Neuronal stem cell (in vitro differentiated cells): ENCODE measurements at regions not wholly inside any gene's neighbourhood (a gene's known extent, or its start where the extent isn't known, plus 50 kb on each side); places are given as distances from the start of the nearest gene placed in this dataset.
"Not testable (repeated sequence)": the region's sequence is repeated elsewhere in the genome, so short reads cannot be mapped to it uniquely, and the experiment has no call there.

Source experiments
- DNase-seq: peaks from one replicate; pipeline ENCODE4 v3.0.0-alpha.2; 2013; ENCODE audit warnings: low spot score
- H2AFZ ChIP-seq: one replicate; pipeline ENCODE4 v1.6.1; 2013; ENCODE audit warnings: mild to moderate bottlenecking, low read length, inconsistent platforms
- H2AK5ac ChIP-seq: 2 replicates; pipeline ENCODE4 v1.6.1; 2013; ENCODE audit warnings: low read depth, mild to moderate bottlenecking, inconsistent platforms, low read length, moderate library complexity, mixed read lengths
- H2BK120ac ChIP-seq: 2 replicates; pipeline ENCODE4 v1.6.1; 2013; ENCODE audit warnings: low read depth, mild to moderate bottlenecking, inconsistent platforms, low read length, moderate library complexity, mixed read lengths
- H2BK12ac ChIP-seq: one replicate; pipeline ENCODE4 v1.6.1; 2013; ENCODE audit warnings: low read length, inconsistent platforms
- H2BK15ac ChIP-seq: 2 replicates; pipeline ENCODE4 v1.6.1; 2013; ENCODE audit warnings: mild to moderate bottlenecking, low read length, inconsistent platforms, mixed read lengths
- H2BK5ac ChIP-seq: one replicate; pipeline ENCODE4 v1.6.1; 2013; ENCODE audit warnings: inconsistent platforms, mild to moderate bottlenecking, low read length, moderate library complexity
- H3K14ac ChIP-seq: one replicate; pipeline ENCODE4 v1.6.1; 2013; ENCODE audit warnings: low read length, inconsistent platforms
- H3K18ac ChIP-seq: 2 replicates; pipeline ENCODE4 v1.6.1; 2013; ENCODE audit warnings: low read length, inconsistent platforms
- H3K23ac ChIP-seq: 2 replicates; pipeline ENCODE4 v1.6.1; 2013; ENCODE audit warnings: low read depth, mild to moderate bottlenecking, mixed read lengths, low read length, inconsistent platforms; ENCODE audit not compliant: poor library complexity
- H3K27ac ChIP-seq: replicated peaks from 3 replicates; pipeline ENCODE4 v1.5.1; 2013; ENCODE audit warnings: low read length, inconsistent platforms
- H3K27me3 ChIP-seq, 3 experiments: 2 replicates each; pipeline ENCODE4 v1.6.1; 2013; ENCODE audit warnings: low read length in 3 of 3, mild to moderate bottlenecking in 2 of 3, inconsistent platforms in 1 of 3, low read depth in 1 of 3, mixed read lengths in 1 of 3, moderate library complexity in 1 of 3; ENCODE audit not compliant: control insufficient read depth in 3 of 3, insufficient read depth in 3 of 3
- H3K36me3 ChIP-seq, 2 donors: replicated peaks in 1 of 2; 2 replicates each; pipeline ENCODE4 v1.6.1; 2013; ENCODE audit warnings: low read length in 2 of 2; ENCODE audit not compliant: control insufficient read depth in 2 of 2, insufficient read depth in 2 of 2
- H3K4ac ChIP-seq: 2 replicates; pipeline ENCODE4 v1.6.1; 2013; ENCODE audit warnings: inconsistent platforms, mild to moderate bottlenecking, low read length, moderate library complexity
- H3K4me1 ChIP-seq, 2 donors: 1 replicate in 1 of 2; 2 replicates in 1 of 2; pipeline ENCODE4 v1.6.1; 2013; ENCODE audit warnings: low read length in 2 of 2, low read depth in 1 of 2; ENCODE audit not compliant: control insufficient read depth in 2 of 2, insufficient read depth in 1 of 2
- H3K4me2 ChIP-seq: one replicate; pipeline ENCODE4 v1.6.1; 2013; ENCODE audit warnings: mild to moderate bottlenecking, low read length, inconsistent platforms; ENCODE audit not compliant: insufficient read depth, poor library complexity, severe bottlenecking
- H3K4me3 ChIP-seq, 2 donors: 2 replicates each; pipeline ENCODE4 v1.5.1; 2013; ENCODE audit warnings: low read length in 2 of 2, mild to moderate bottlenecking in 2 of 2, inconsistent platforms in 1 of 2, moderate library complexity in 1 of 2
- H3K79me1 ChIP-seq: one replicate; pipeline ENCODE4 v1.6.1; 2013; ENCODE audit warnings: low read depth, mild to moderate bottlenecking, inconsistent platforms, low read length, moderate library complexity
- H3K9ac ChIP-seq: one replicate; pipeline ENCODE4 v1.6.1; 2013; ENCODE audit warnings: mild to moderate bottlenecking, low read depth, low read length, inconsistent platforms; ENCODE audit not compliant: poor library complexity
- H3K9me3 ChIP-seq, 2 donors: replicated peaks in 1 of 2; 2 replicates each; pipeline versions ENCODE3 to v1.6.1; 2013; ENCODE audit warnings: low read length in 2 of 2, mild to moderate bottlenecking in 2 of 2, inconsistent platforms in 1 of 2, low read depth in 1 of 2, mixed read lengths in 1 of 2, moderate library complexity in 1 of 2; ENCODE audit not compliant: control insufficient read depth in 2 of 2, insufficient read depth in 1 of 2
- H4K8ac ChIP-seq: one replicate; pipeline ENCODE4 v1.6.1; 2013; ENCODE audit warnings: low read depth, mild to moderate bottlenecking, inconsistent platforms, low read length, moderate library complexity
- H4K91ac ChIP-seq: one replicate; pipeline ENCODE4 v1.6.1; 2013; ENCODE audit warnings: low read length, low read depth, mild to moderate bottlenecking, inconsistent platforms; ENCODE audit not compliant: poor library complexity
- WGBS, 2 donors: extraction: QIAGEN DNeasy Blood & Tissue Kit; methylation state at CpG; one replicate each; pipeline ENCODE4 v1.1.7; 2013; ENCODE audit warnings: missing lambda C conversion rate in 2 of 2, mixed read lengths in 1 of 2; ENCODE audit not compliant: insufficient read length in 2 of 2, insufficient replicate concordance in 1 of 2; ENCODE audit errors: extremely low coverage in 2 of 2; 5-methylcytosine and 5-hydroxymethylcytosine counted together

DNA sequence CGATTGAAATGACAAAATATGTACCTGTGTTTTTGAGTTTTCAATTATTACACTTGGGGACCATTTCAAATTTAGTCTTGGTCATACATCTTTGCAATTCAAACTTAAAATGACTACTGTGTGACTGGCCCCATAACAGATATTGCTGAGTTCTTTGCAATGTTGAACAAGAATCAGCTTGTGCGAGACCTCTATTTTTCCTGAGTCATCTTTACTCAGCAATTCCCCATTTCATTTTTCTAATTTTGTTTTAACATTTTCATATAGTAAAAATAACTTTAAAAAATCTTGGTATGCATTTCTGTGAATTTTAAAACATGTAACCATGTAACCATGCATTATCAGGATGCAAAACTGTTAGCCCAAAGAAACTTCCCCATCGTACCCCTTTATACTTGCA is 678.1 kb downstream of the ANKRD7 start:
- Histone ChIP-seq H3K18ac (no peak overlapping the region), H3K9ac (no peak overlapping the region), H3K27me3 (no peaks in the 10 kb centered on the region), H3K4ac (no peak overlapping the region), H4K91ac (no peak overlapping the region), H4K8ac (no peak overlapping the region), H3K14ac (no peak overlapping the region), H3K79me1 (no peaks in the 10 kb centered on the region), H2BK15ac (no peak overlapping the region), H3K27ac (no peak overlapping the region), H3K4me3 (no peak overlapping the region), H3K4me2 (no peak overlapping the region), H2AK5ac (no peak overlapping the region), H3K4me1 (no peaks in the 10 kb centered on the region), H2BK12ac (no peak overlapping the region), H2AFZ (no peak overlapping the region), H2BK120ac (no peak overlapping the region), H3K36me3 (no peaks in the 10 kb centered on the region), H3K23ac (no peak overlapping the region), H2BK5ac (no peak overlapping the region), H3K9me3 (no peaks in the 10 kb centered on the region)
- WGBS, 2 donors, result no CpG with 5 or more reads among the region's 3 CpGs
- no peak for DNase-seq

DNA sequence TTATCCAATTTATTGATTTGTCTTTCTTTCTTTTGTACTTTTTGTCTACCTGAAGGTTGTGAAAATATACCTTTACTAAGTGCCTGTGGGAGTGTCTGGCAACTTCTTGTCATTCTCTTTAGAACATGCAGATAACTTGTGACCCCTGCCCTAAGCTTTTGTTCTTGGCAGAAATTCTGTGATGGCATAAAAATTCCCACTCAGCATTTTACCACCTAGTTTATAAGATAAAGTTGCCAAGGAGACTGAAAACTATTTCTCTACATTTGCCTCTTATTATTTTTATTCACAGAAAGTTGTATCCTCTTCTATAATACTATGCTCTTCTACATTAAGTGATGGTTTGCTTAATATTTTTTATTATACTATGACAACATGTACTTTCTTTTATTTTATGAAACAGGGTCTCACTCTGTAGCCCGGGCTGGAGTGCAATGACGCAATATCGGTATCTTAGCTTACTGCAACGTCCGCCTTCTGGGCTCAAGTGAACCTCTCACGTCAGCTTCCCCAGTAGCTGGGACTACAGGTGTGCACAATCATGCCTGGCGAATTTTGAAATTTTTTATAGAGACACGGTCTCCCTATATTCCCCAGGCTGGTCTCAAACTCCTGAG is 683.5 kb downstream of the ANKRD7 start:
- H4K8ac ChIP-seq, result no peak overlapping the region
- H3K9ac ChIP-seq, result no peak overlapping the region
- WGBS, 2 donors, result no CpG with 5 or more reads among the region's 8 CpGs
- no peak overlapping the region for H2BK15ac ChIP-seq
- H3K27me3 ChIP-seq, result no peaks in the 10 kb centered on the region
- no peak overlapping the region for H3K4me2 ChIP-seq
- no peak overlapping the region for H4K91ac ChIP-seq
- H3K79me1 ChIP-seq, result no peaks in the 10 kb centered on the region
- no peak overlapping the region for H2AK5ac ChIP-seq
- H2BK12ac ChIP-seq, result no peak overlapping the region
- no peak overlapping the region for H2AFZ ChIP-seq
- no peak for DNase-seq
- no peak overlapping the region for H3K18ac ChIP-seq
- no peaks in the 10 kb centered on the region for H3K4me1 ChIP-seq
- no peak overlapping the region for H2BK5ac ChIP-seq
- H3K23ac ChIP-seq, result no peak overlapping the region
- H3K9me3 ChIP-seq, result no peaks in the 10 kb centered on the region
- no peak overlapping the region for H2BK120ac ChIP-seq
- no peak overlapping the region for H3K14ac ChIP-seq
- no peak overlapping the region for H3K4ac ChIP-seq
- no peak overlapping the region for H3K4me3 ChIP-seq
- H3K27ac ChIP-seq, result no peak overlapping the region
- H3K36me3 ChIP-seq, result no peaks in the 10 kb centered on the region

DNA sequence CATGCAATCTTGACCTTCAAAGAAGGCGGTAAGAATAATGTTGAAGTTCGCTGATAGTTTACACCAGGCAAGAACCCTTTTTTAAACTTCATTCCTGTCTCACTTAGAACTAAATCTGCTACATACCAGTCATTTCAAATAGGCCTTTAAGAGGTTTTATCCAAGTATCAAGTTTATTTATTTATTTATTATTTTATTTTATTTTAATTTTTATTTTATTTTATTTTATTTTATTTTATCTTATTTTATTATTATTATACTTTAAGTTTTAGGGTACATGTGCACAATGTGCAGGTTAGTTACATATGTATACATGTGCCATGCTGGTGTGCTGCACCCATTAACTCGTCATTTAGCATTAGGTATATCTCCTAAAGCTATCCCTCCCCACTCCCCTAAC is 691.6 kb downstream of the ANKRD7 start:
- H3K27ac ChIP-seq, H3K4ac ChIP-seq, H3K4me2 ChIP-seq, H3K14ac ChIP-seq, H4K91ac ChIP-seq, H2BK5ac ChIP-seq, H3K36me3 ChIP-seq, H2BK12ac ChIP-seq, H2AK5ac ChIP-seq, H3K27me3 ChIP-seq, H4K8ac ChIP-seq, H3K9me3 ChIP-seq, H3K18ac ChIP-seq, H3K9ac ChIP-seq, H3K4me3 ChIP-seq, H3K23ac ChIP-seq, H3K79me1 ChIP-seq, H2BK120ac ChIP-seq, H2AFZ ChIP-seq, H3K4me1 ChIP-seq, DNase-seq, H2BK15ac ChIP-seq: not testable (repeated sequence)
- WGBS, 2 donors, result no CpG with 5 or more reads among the region's 3 CpGs

- no peak overlapping the region for H4K8ac ChIP-seq
Observed at GRCh38 chr7:118918556-118918955, 694.1 kb downstream of the ANKRD7 start.

More at GRCh38 chr7:118918556-118918955, 694.1 kb downstream of the ANKRD7 start:
- WGBS, 2 donors, result no CpG with 5 or more reads among the region's 2 CpGs
- Histone ChIP-seq H3K4me1 (no peaks in the 10 kb centered on the region), H4K91ac (no peak overlapping the region), H2BK5ac (no peak overlapping the region), H3K4me2 (no peak overlapping the region), H3K18ac (no peak overlapping the region), H2AFZ (no peak overlapping the region), H2BK12ac (no peak overlapping the region), H2BK15ac (no peak overlapping the region), H3K4me3 (no peak overlapping the region), H2BK120ac (no peak overlapping the region), H2AK5ac (no peak overlapping the region), H3K9ac (no peak overlapping the region), H3K27me3 (no peaks in the 10 kb centered on the region), H3K14ac (no peak overlapping the region), H3K4ac (no peak overlapping the region), H3K9me3 (no peaks in the 10 kb centered on the region), H3K36me3 (no peaks in the 10 kb centered on the region), H3K23ac (no peak overlapping the region), H3K79me1 (no peaks in the 10 kb centered on the region), H3K27ac (no peak overlapping the region)
- DNase-seq, result no peak
